ENCODE measurements at regions not wholly inside any gene's neighbourhood (a gene's known extent, or its start where the extent isn't known, plus 50 kb on each side); places are given as distances from the start of the nearest gene placed in this dataset.

DNA sequence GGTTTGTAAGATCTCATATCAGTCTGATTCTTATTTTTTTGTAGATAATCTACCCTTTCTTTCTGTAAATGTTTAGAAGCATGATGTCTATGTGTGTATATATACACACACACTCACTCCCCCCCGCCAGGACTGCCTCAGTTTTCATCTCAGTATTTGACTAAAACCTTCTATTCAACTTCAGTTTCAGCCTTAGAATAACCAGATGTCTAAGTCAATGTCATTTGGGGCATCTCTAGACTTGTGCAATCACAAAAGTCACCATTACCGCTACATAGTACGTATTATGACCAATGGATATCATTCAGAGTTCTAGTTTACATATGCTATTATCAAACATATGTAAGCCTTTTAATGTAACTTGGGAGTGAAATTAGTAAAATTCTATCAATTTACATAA is 53.3 kb upstream of the BOLA1 start:
- TF ChIP-seq, protein P1, sequence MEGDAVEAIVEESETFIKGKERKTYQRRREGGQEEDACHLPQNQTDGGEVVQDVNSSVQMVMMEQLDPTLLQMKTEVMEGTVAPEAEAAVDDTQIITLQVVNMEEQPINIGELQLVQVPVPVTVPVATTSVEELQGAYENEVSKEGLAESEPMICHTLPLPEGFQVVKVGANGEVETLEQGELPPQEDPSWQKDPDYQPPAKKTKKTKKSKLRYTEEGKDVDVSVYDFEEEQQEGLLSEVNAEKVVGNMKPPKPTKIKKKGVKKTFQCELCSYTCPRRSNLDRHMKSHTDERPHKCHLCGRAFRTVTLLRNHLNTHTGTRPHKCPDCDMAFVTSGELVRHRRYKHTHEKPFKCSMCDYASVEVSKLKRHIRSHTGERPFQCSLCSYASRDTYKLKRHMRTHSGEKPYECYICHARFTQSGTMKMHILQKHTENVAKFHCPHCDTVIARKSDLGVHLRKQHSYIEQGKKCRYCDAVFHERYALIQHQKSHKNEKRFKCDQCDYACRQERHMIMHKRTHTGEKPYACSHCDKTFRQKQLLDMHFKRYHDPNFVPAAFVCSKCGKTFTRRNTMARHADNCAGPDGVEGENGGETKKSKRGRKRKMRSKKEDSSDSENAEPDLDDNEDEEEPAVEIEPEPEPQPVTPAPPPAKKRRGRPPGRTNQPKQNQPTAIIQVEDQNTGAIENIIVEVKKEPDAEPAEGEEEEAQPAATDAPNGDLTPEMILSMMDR (IDR thresholded peaks at IDR 0.05) = no peak
- TF ChIP-seq EP300 (IDR thresholded peaks at IDR 0.05) (no peak), POLR2A (IDR thresholded peaks at IDR 0.05) (no peak), POLR2AphosphoS5 (IDR thresholded peaks at IDR 0.05) (no peak)
